B cell (primary cell): ENCODE measurements at regions not wholly inside any gene's neighbourhood (a gene's known extent, or its start where the extent isn't known, plus 50 kb on each side); places are given as distances from the start of the nearest gene placed in this dataset.
A peak's percentile ranks its signal among the peaks of the same experiment; 100 is the strongest.

Experiments
- ATAC-seq: fragments of 200-7000 bp; cut with Tn5 transposase; one replicate; pipeline ENCODE4 v1.10.0; 2021; ENCODE audit warnings: low read depth, mild to moderate bottlenecking, moderate number of reproducible peaks, moderate library complexity
- CTCF ChIA-PET: fragments of 350-600 bp; sonication (Branson Sonifier 250); formaldehyde crosslinking; loops from one replicate; lab custom pipeline; 2021; ENCODE audit warnings: antibody characterized with exemption, inconsistent platforms; lab: Charles Lee
- POLR2A ChIA-PET: fragments of 350-600 bp; sonication (Branson Sonifier 250); formaldehyde crosslinking; loops from one replicate; lab custom pipeline; 2021; ENCODE audit warnings: antibody characterized with exemption; lab: Charles Lee
- DNase-seq: peaks from one replicate; pipeline ENCODE4 v3.0.0; 2013
- H2AFZ ChIP-seq: 2 replicates; pipeline ENCODE4 v1.6.1; 2012; ENCODE audit warnings: mild to moderate bottlenecking, low read depth, low read length; ENCODE audit not compliant: insufficient read depth, poor library complexity, severe bottlenecking
- H3K27ac ChIP-seq, 2 donors: 1 replicate in 1 of 2; 2 replicates in 1 of 2; pipeline ENCODE4 v1.5.1; 2012 to 2013; ENCODE audit warnings: low read length in 2 of 2, mild to moderate bottlenecking in 2 of 2, moderate library complexity in 1 of 2
- H3K27me3 ChIP-seq, 4 experiments: fragments of 200-600 bp in 1 of 4; sonication (generic) in 1 of 4; replicated peaks in 1 of 4; 1 replicate in 2 of 4; 2 replicates in 2 of 4; pipeline versions ENCODE4 v1.6.1 to v1.7.0; 2013 to 2016; ENCODE audit warnings: low read length in 3 of 4, mild to moderate bottlenecking in 2 of 4, mixed read lengths in 1 of 4, moderate library complexity in 1 of 4; ENCODE audit not compliant: insufficient read depth in 4 of 4, control insufficient read depth in 3 of 4; ENCODE audit errors: control extremely low read depth in 1 of 4
- H3K36me3 ChIP-seq, 2 experiments: replicated peaks in 1 of 2; 1 replicate in 1 of 2; 2 replicates in 1 of 2; pipeline versions ENCODE4 v1.6.1 to v1.7.1; 2013; ENCODE audit warnings: low read length in 1 of 2; ENCODE audit not compliant: insufficient read depth in 2 of 2, control insufficient read depth in 1 of 2; ENCODE audit errors: control extremely low read depth in 1 of 2, extremely low read depth in 1 of 2
- H3K4me1 ChIP-seq, 2 donors: fragments of 200-600 bp in 1 of 2; sonication (generic) in 1 of 2; 1 replicate in 1 of 2; 2 replicates in 1 of 2; pipeline versions ENCODE4 v1.5.1 to v1.6.1; 2013 to 2017; ENCODE audit warnings: low read length in 2 of 2; ENCODE audit not compliant: control insufficient read depth in 2 of 2, insufficient read depth in 2 of 2
- H3K4me2 ChIP-seq: replicated peaks from 2 replicates; pipeline ENCODE3; 2012; ENCODE audit warnings: mild to moderate bottlenecking, low read depth, low read length; ENCODE audit not compliant: poor library complexity, severe bottlenecking
- H3K4me3 ChIP-seq, 5 experiments: fragments of 200-600 bp in 1 of 5; sonication (generic) in 1 of 5; 1 replicate in 3 of 5; 2 replicates in 2 of 5; pipeline versions ENCODE4 v1.5.1 to v1.7.0; 2011 to 2016; ENCODE audit warnings: low read length in 4 of 5, mild to moderate bottlenecking in 4 of 5, low read depth in 2 of 5, control low read depth in 1 of 5, moderate library complexity in 1 of 5; ENCODE audit not compliant: insufficient read depth in 1 of 5; ENCODE audit errors: control extremely low read depth in 1 of 5, extremely low read depth in 1 of 5
- H3K79me2 ChIP-seq: fragments of 200-600 bp; sonication (generic); one replicate; pipeline ENCODE4 v1.6.0; 2016; ENCODE audit warnings: low read length; ENCODE audit not compliant: control insufficient read depth, insufficient read depth
- H3K9ac ChIP-seq: fragments of 200-600 bp; sonication (generic); 2 replicates; pipeline ENCODE4 v1.6.1; 2017; ENCODE audit warnings: mild to moderate bottlenecking, low read length, moderate library complexity
- H3K9me3 ChIP-seq, 3 donors: one replicate each; pipeline versions ENCODE4 v1.6.1 to v1.7.1; 2013; ENCODE audit warnings: low read length in 2 of 3; ENCODE audit not compliant: control insufficient read depth in 2 of 3, insufficient read depth in 1 of 3; ENCODE audit errors: control extremely low read depth in 1 of 3
- H4K20me1 ChIP-seq: 2 replicates; pipeline ENCODE4 v1.6.0; 2012; ENCODE audit warnings: mild to moderate bottlenecking, low read length; ENCODE audit not compliant: insufficient read depth, control insufficient read depth, poor library complexity, severe bottlenecking
- H3K27ac Mint-ChIP-seq: one replicate; pipeline ENCODE4 v1.8.0; 2021; ENCODE audit warnings: mixed read lengths
- H3K27me3 Mint-ChIP-seq: one replicate; pipeline ENCODE4 v1.8.0; 2021; ENCODE audit warnings: mixed read lengths
- H3K4me1 Mint-ChIP-seq: one replicate; pipeline ENCODE4 v1.8.0; 2021; ENCODE audit warnings: mixed read lengths
- H3K4me3 Mint-ChIP-seq: one replicate; pipeline ENCODE4 v1.8.0; 2021; ENCODE audit warnings: mixed read lengths
- H3K9me3 Mint-ChIP-seq: one replicate; pipeline ENCODE4 v1.8.0; 2022; ENCODE audit warnings: mixed read lengths; ENCODE audit not compliant: insufficient read depth
- CTCF ChIP-seq: fragments of 200-600 bp; IDR thresholded peaks from one replicate; pipeline ENCODE4 v1.8.0; 2022; ENCODE audit warnings: antibody characterized with exemption, mild to moderate bottlenecking
- EZH2 ChIP-seq: IDR thresholded peaks from 2 replicates; pipeline ENCODE4 v1.6.1; 2012; ENCODE audit warnings: borderline replicate concordance, low read depth, mild to moderate bottlenecking, moderate library complexity, low read length; ENCODE audit not compliant: insufficient read depth, poor library complexity, severe bottlenecking
- WGBS: methylation state at CpG from one replicate; pipeline ENCODE4 v1.1.5; 2013; ENCODE audit warnings: missing lambda C conversion rate; ENCODE audit not compliant: insufficient coverage; 5-methylcytosine and 5-hydroxymethylcytosine counted together
- intact Hi-C: fragments of 100-400 bp; cut with micrococcal nuclease; formaldehyde crosslinking; loops from one replicate; pipeline ENCODE4 v1.10.0; 2022

- no peak overlapping the region for H3K4me2 ChIP-seq
- TF ChIP-seq CTCF (no peak), EZH2 (no peak)
- H3K36me3 ChIP-seq, result no peaks in the 10 kb centered on the region
- ChIA-PET CTCF (interaction anchor here (0.7 to 2.4 kb wide), 7 partner anchors 7 to 20 kb away, joined by 3 to 10 read pairs (median 4); no protein-coding TSS in a partner anchor), POLR2A (no interaction called here)
- no peaks in the 10 kb centered on the region for H3K9me3 ChIP-seq
- DNase-seq (no peak), ATAC-seq (no peak)
- Mint-ChIP-seq H3K27me3 (peaks cover 44% of the 10 kb centered on the region), H3K9me3 (no peaks in the 10 kb centered on the region), H3K4me1 (no peaks in the 10 kb centered on the region), H3K4me3 (no peak overlapping the region), H3K27ac (no peak overlapping the region)
- no peaks in the 10 kb centered on the region for H3K79me2 ChIP-seq
- H3K9ac ChIP-seq, result no peak overlapping the region
- 94% methylated on average over 3 of the region's 4 CpGs for WGBS
- H3K4me3 ChIP-seq, result no peak overlapping the region
- no peaks in the 10 kb centered on the region for H4K20me1 ChIP-seq
- H3K4me1 ChIP-seq, result no peaks in the 10 kb centered on the region
- H2AFZ ChIP-seq, result no peak overlapping the region
- H3K27ac ChIP-seq, result no peak overlapping the region
- intact Hi-C loops, result no loop called here
- H3K27me3 ChIP-seq, result peaks cover 0 to 11% (median 7%) of the 10 kb centered on the region in 4 experiments
Measured at GRCh38 chr2:94955702-94956101, 69.8 kb upstream of the MAL start.

GRCh38 chr2:94956797-94957391, 68.6 kb upstream of the MAL start:
- H3K9me3 Mint-ChIP-seq, result no peaks in the 10 kb centered on the region
- Histone ChIP-seq H3K4me1 (no peaks in the 10 kb centered on the region), H4K20me1 (no peaks in the 10 kb centered on the region), H3K27me3 (peaks cover 0 to 11% (median 7%) of the 10 kb centered on the region in 4 experiments), H3K4me2 (no peak overlapping the region), H3K9me3 (no peaks in the 10 kb centered on the region), H3K27ac (no peak overlapping the region), H3K79me2 (no peaks in the 10 kb centered on the region), H3K4me3 (no peak overlapping the region), H2AFZ (no peak overlapping the region), H3K9ac (no peak overlapping the region), H3K36me3 (no peaks in the 10 kb centered on the region)
- intact Hi-C loops, result no loop called here
- no peak overlapping the region for H3K27ac Mint-ChIP-seq
- no peak overlapping the region for H3K4me3 Mint-ChIP-seq
- TF ChIP-seq EZH2 (no peak), CTCF (peak; percentile 99)
- ATAC-seq (peak; percentile 43), DNase-seq (peak; percentile 30)
- no peaks in the 10 kb centered on the region for H3K4me1 Mint-ChIP-seq
- POLR2A ChIA-PET, result no interaction called here
- CTCF ChIA-PET, result interaction anchor here (1.0 to 2.4 kb wide), 8 partner anchors 9 to 93 kb away, joined by 3 to 10 read pairs (median 3); no protein-coding TSS in a partner anchor
- H3K27me3 Mint-ChIP-seq, result peaks cover 49% of the 10 kb centered on the region
- no CpG with 5 or more reads among the region's 6 CpGs for WGBS
